Adrenal gland (tissue), 9 donors: ENCODE measurements at regions not wholly inside any gene's neighbourhood (a gene's known extent, or its start where the extent isn't known, plus 50 kb on each side); places are given as distances from the start of the nearest gene placed in this dataset.

Experiments
- DNase-seq, 7 donors: peaks; one replicate each; pipeline ENCODE4 v3.0.0-alpha.2; 2019 to 2020
- H3K27ac ChIP-seq, 5 donors: fragments of 200-600 bp; sonication (generic) in 4 of 5; 1 replicate in 3 of 5; 2 replicates in 2 of 5; pipeline versions ENCODE4 v1.5.1 to v1.8.0; 2016 to 2020; ENCODE audit warnings: mild to moderate bottlenecking in 1 of 5
- H3K27me3 ChIP-seq: fragments of 200-600 bp; 2 replicates; pipeline ENCODE4 v1.8.0; 2021
- H3K36me3 ChIP-seq, 2 donors: fragments of 200-600 bp; replicated peaks in 1 of 2; 1 replicate in 1 of 2; 2 replicates in 1 of 2; pipeline versions ENCODE4 v1.5.1 to v1.8.0; 2018 to 2022
- H3K4me1 ChIP-seq, 2 donors: fragments of 200-600 bp; replicated peaks in 1 of 2; 1 replicate in 1 of 2; 2 replicates in 1 of 2; pipeline versions ENCODE4 v1.5.1 to v1.8.0; 2018 to 2021
- H3K4me3 ChIP-seq, 4 donors: fragments of 200-600 bp; sonication (generic) in 3 of 4; one replicate each; pipeline ENCODE4 v1.5.1; 2016 to 2018
- H3K9me3 ChIP-seq, 3 donors: fragments of 200-600 bp; sonication (generic) in 1 of 3; replicated peaks in 1 of 3; 1 replicate in 2 of 3; 2 replicates in 1 of 3; pipeline versions ENCODE4 v1.5.1 to v1.8.0; 2016 to 2021
- CTCF ChIP-seq, 6 experiments: fragments of 450-650 bp in 4 of 6; fragments of 200-600 bp in 2 of 6; sonication (generic) in 1 of 6; IDR thresholded peaks; 1 replicate in 5 of 6; 2 replicates in 1 of 6; pipeline versions ENCODE4 v1.5.1 to v1.8.0; 2016 to 2021; ENCODE audit warnings: antibody characterized with exemption in 6 of 6, mild to moderate bottlenecking in 2 of 6, moderate library complexity in 1 of 6
- POLR2A ChIP-seq, 2 donors: fragments of 450-650 bp; IDR thresholded peaks; one replicate each; pipeline ENCODE4 v1.6.1; 2017; ENCODE audit warnings: antibody characterized with exemption in 2 of 2, mild to moderate bottlenecking in 2 of 2, moderate library complexity in 1 of 2
- WGBS, 4 donors: extraction: QIAGEN DNeasy Blood & Tissue Kit in 2 of 4; methylation state at CpG; one replicate each; pipeline versions ENCODE4 v1.1.5 to v1.1.7; 2013 to 2017; 5-methylcytosine and 5-hydroxymethylcytosine counted together
- intact Hi-C, 2 donors: fragments of 100-400 bp; cut with DNase I; formaldehyde crosslinking; loops; one replicate each; pipeline versions ENCODE4 v1.14.1 to v1.15.0; 2022 to 2023
- donor health status: healthy with polysubstance abuse.
- donor health status: Bipolar disorder and iron deficiency.
- donor health status: DM: yes; HTN: yes; CAD: no.
- donor health status: DM: no; HTN: no; CAD: no.
- donor health status: DM: no; HTN: no; CAD: no.

DNA sequence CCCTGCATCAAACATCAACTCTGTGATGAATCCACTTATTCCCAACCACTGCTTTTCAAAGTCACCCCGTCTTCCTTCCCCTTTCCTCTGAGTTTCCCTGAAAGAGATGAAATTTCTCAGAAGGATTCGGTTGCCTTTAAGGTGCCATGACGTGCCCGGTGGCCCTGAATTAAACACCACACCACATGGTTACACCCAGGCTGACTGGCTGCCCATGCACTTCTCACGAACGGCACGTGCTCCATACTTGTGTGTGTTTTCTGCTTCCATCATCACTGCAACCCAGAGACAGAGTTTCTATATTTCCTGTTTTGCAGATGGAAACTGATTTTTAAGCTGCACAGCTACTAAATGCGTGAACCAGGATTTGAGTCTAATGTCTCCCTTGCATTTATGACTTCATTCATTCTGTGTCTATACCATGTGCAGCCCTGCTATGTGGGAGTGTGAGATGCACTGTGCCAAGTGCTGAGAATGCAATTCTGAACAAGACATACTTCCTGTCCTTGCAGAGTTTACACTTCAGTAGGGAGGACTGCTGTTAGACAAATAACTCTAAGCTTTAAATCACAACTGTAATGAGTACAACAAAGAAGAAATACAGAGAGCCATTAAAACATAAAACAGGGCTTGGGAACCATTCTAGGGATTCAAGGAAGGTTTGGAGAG is 162.9 kb downstream of the NXNL2 start:
- DNase-seq, result no peak
- Histone ChIP-seq H3K9me3 (no peaks in the 10 kb centered on the region), H3K27ac (no peak overlapping the region), H3K4me1 (peaks cover 0 to 4% of the 10 kb centered on the region in 2 donors), H3K27me3 (no peaks in the 10 kb centered on the region), H3K36me3 (no peaks in the 10 kb centered on the region), H3K4me3 (no peak overlapping the region)
- TF ChIP-seq CTCF (IDR thresholded peaks at IDR 0.05) (no peak), POLR2A (IDR thresholded peaks at IDR 0.05) (no peak)
- intact Hi-C loops, result no loop called here
- 68 to 87% (median 76%) methylated on average over 8 of the region's 8 CpGs for WGBS, 4 donors

DNA sequence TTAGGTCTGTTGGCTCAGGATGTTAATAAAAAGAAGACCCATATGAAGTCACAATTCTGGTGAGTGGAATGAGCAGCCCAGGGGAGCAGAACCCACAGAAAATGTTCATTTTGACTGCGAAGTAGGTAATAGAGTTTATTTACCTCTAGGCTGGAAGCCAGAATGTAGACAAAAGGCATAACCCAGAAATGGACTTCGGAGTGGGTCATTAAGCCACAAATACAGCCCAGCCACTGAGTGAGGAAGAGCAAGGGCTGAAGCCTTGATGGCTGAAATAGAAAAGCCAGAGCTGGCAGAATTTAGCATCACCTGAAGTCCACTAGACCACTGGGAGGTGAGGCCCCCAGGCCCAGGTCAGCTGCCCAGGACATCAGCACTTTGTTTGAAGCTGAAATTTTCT is 168.0 kb downstream of the NXNL2 start:
- H3K4me3 ChIP-seq, result no peak overlapping the region
- no peak for DNase-seq
- peaks cover 0 to 4% of the 10 kb centered on the region in 2 donors for H3K4me1 ChIP-seq
- no peaks in the 10 kb centered on the region for H3K27me3 ChIP-seq
- no peaks in the 10 kb centered on the region for H3K9me3 ChIP-seq
- TF ChIP-seq POLR2A (IDR thresholded peaks at IDR 0.05) (no peak), CTCF (IDR thresholded peaks at IDR 0.05) (no peak)
- WGBS, 4 donors, result 93 to 98% (median 95%) methylated on average over 2 of the region's 2 CpGs
- H3K27ac ChIP-seq, result no peak overlapping the region
- intact Hi-C loops, result no loop called here
- no peaks in the 10 kb centered on the region for H3K36me3 ChIP-seq

DNA sequence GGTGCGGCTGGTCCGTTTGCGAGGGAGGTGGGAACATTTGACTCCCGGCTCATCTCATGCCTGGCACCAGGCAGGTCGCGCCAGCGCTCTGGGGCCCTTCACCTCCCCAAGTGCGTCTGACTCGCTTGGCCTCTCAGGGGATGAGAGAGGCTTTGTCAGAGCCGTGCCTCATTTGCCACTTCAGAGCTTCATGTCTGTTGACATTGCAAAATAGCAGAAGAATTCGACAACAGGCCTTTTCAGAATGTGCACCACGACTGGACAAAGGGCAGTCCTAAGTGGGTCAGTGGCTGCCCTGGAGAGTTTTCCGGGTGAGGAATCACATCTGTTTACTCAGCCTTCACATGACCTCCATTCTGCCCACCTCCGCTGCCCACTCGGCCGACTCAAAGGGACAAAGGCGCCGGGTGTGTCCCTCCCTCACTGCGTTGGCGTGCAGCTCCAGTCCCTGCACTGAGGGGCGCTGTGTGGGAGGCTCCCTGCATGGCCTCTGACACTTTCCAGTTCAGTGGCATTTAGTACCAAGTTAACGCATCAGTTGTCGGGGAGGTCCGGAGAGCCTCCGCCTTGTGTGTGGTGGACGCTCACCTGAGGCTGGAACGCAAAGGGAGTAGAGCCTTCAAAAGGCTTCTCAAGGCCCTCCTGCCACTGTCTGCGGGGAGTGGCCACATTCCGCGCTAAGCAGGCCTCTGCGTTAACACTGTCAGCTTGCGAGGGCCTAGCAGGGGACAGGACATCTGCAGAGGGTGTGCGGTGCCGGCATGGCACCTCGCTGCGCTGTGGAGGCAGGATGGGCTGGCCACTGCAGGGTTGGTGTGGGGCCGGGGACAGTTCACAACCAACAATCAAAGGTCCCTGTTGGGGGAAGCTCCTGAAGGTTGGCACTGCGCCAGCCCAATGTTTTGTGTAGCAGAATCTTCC is 171.5 kb downstream of the NXNL2 start:
- intact Hi-C loops, result no loop called here
- no peaks in the 10 kb centered on the region for H3K27me3 ChIP-seq
- H3K9me3 ChIP-seq, result no peaks in the 10 kb centered on the region
- 75 to 94% (median 88%) methylated on average over 13 to 38 of the region's 38 CpGs for WGBS, 4 donors
- H3K27ac ChIP-seq, result no peak overlapping the region
- no peaks in the 10 kb centered on the region for H3K36me3 ChIP-seq
- no peak for DNase-seq
- peaks cover 0 to 4% of the 10 kb centered on the region in 2 donors for H3K4me1 ChIP-seq
- H3K4me3 ChIP-seq, result no peak overlapping the region
- TF ChIP-seq POLR2A (IDR thresholded peaks at IDR 0.05) (no peak), CTCF (IDR thresholded peaks at IDR 0.05) (no peak)

- 87 to 95% (median 91%) methylated on average over 2 of the region's 2 CpGs for WGBS, 4 donors
- H3K27me3 ChIP-seq, result no peaks in the 10 kb centered on the region
- H3K4me3 ChIP-seq, result no peak overlapping the region
- intact Hi-C loops, result no loop called here
- H3K27ac ChIP-seq, result no peak overlapping the region
- no peaks in the 10 kb centered on the region for H3K36me3 ChIP-seq
- no peak for TF ChIP-seq CTCF (IDR thresholded peaks at IDR 0.05)
- no peak for TF ChIP-seq POLR2A (IDR thresholded peaks at IDR 0.05)
- H3K9me3 ChIP-seq, result no peaks in the 10 kb centered on the region
- H3K4me1 ChIP-seq, result no peaks in the 10 kb centered on the region
- no peak for DNase-seq
These were observed 175.5 kb downstream of the NXNL2 start for GRCh38 chr9:88710449-88710848.
